ENCODE measurements at regions not wholly inside any gene's neighbourhood (a gene's known extent, or its start where the extent isn't known, plus 50 kb on each side); places are given as distances from the start of the nearest gene placed in this dataset.
"Not testable (repeated sequence)": the region's sequence is repeated elsewhere in the genome, so short reads cannot be mapped to it uniquely, and the experiment has no call there.

GRCh38 chr3:187889601-187890404 is 144.5 kb upstream of the BCL6 start:
- peak overlapping the region; percentile 93 for H2AFZ ChIP-seq (ENCODE audit: low read depth)
- ChIA-PET CTCF (no interaction called here), POLR2A (no interaction called here)
- H3K9me3 ChIP-seq = no peaks in the 10 kb centered on the region
- no peak overlapping the region for H3K27ac ChIP-seq (ENCODE audit: low read depth in 2 of 2, low read length in 1 of 2)
- H3F3A ChIP-seq (replicated peaks; ENCODE audit: insufficient read depth) = no peaks in the 10 kb centered on the region
- H3K79me2 ChIP-seq (ENCODE audit: insufficient read depth) = no peaks in the 10 kb centered on the region
- no peak for TF ChIP-seq FOXJ3 (CRISPR knock-in tag; IDR thresholded peaks at IDR 0.05)
- TF ChIP-seq POLR2AphosphoS5 (IDR thresholded peaks at IDR 0.05; ENCODE audit: low read depth, low read length) = no peak
- TF ChIP-seq RCOR1 (IDR thresholded peaks at IDR 0.05; ENCODE audit: low read length) = no peak
- no peak for TF ChIP-seq RFX5 (IDR thresholded peaks at IDR 0.05; ENCODE audit: low read length)
- TF ChIP-seq SMC3 (IDR thresholded peaks at IDR 0.05; ENCODE audit: low read depth, low read length) = no peak
- no peak for TF ChIP-seq SIN3A (IDR thresholded peaks at IDR 0.05; ENCODE audit: borderline replicate concordance, low read depth, low read length)
- no peak for TF ChIP-seq RXRA (IDR thresholded peaks at IDR 0.05; ENCODE audit: borderline replicate concordance, low read depth)
- no peak for TF ChIP-seq MAX (IDR thresholded peaks at IDR 0.05; ENCODE audit: low read depth)
- no peak for TF ChIP-seq YY1 (IDR thresholded peaks at IDR 0.05; ENCODE audit: low read depth)
- TF ChIP-seq EZH2phosphoT487 (IDR thresholded peaks at IDR 0.05; ENCODE audit: borderline replicate concordance, low read depth) = no peak
- no peak for TF ChIP-seq TAF1 (IDR thresholded peaks at IDR 0.05; ENCODE audit: borderline replicate concordance, low read depth, low read length)
- TF ChIP-seq CHD2 (IDR thresholded peaks at IDR 0.05; ENCODE audit: low read length, partially characterized antibody) = no peak
- H3K9me2 ChIP-seq = no peaks in the 10 kb centered on the region
- H3K4me2 ChIP-seq = peak overlapping the region; percentile 70
- DNase-seq = no peak
- WGBS (ENCODE audit: low lambda C conversion rate) = 44% methylated on average over 9 of the region's 20 CpGs
- H3K4me3 ChIP-seq (ENCODE audit: low read depth in 2 of 2, low read length in 1 of 2) = 0 out of 4 replicates have a peak overlapping the region, but pooled peaks of 1 of the 2 experiments have one; percentile 17
- no peak overlapping the region for H3K9ac ChIP-seq
- no peaks in the 10 kb centered on the region for H3K36me3 ChIP-seq (replicated peaks in 1 of 2; ENCODE audit: control insufficient read depth in 1 of 2, insufficient read depth in 2 of 2, low read length in 1 of 2)
- H3K4me1 ChIP-seq (ENCODE audit: control insufficient read depth in 1 of 2, insufficient read depth in 2 of 2, low read depth in 1 of 2, low read length in 1 of 2) = no peaks in the 10 kb centered on the region
- H4K20me1 ChIP-seq (ENCODE audit: insufficient read depth) = no peaks in the 10 kb centered on the region
- no peaks in the 10 kb centered on the region for H3K27me3 ChIP-seq (ENCODE audit: insufficient read depth)

GRCh38 chr3:187890405-187890752 is 145.1 kb upstream of the BCL6 start:
- H3K4me1 ChIP-seq (ENCODE audit: control insufficient read depth in 1 of 2, insufficient read depth in 2 of 2, low read depth in 1 of 2, low read length in 1 of 2); H2AFZ ChIP-seq (ENCODE audit: low read depth); H3K79me2 ChIP-seq (ENCODE audit: insufficient read depth); H3K4me3 ChIP-seq (ENCODE audit: low read depth in 2 of 2, low read length in 1 of 2); H3F3A ChIP-seq (replicated peaks; ENCODE audit: insufficient read depth); H3K9me2 ChIP-seq; POLR2A ChIA-PET; H3K9ac ChIP-seq; H3K36me3 ChIP-seq (replicated peaks in 1 of 2; ENCODE audit: control insufficient read depth in 1 of 2, insufficient read depth in 2 of 2, low read length in 1 of 2); H3K4me2 ChIP-seq; DNase-seq; H3K27me3 ChIP-seq (ENCODE audit: insufficient read depth); H3K27ac ChIP-seq (ENCODE audit: low read depth in 2 of 2, low read length in 1 of 2); H3K9me3 ChIP-seq; H4K20me1 ChIP-seq (ENCODE audit: insufficient read depth); CTCF ChIA-PET: not testable (repeated sequence)
- WGBS (ENCODE audit: low lambda C conversion rate) = 72% methylated on average over 7 of the region's 15 CpGs

- ChIA-PET POLR2A (no interaction called here), CTCF (no interaction called here)
- Histone ChIP-seq H2AFZ (ENCODE audit: low read depth) (no peak overlapping the region), H3F3A (replicated peaks; ENCODE audit: insufficient read depth) (no peaks in the 10 kb centered on the region), H3K4me3 (ENCODE audit: low read depth in 2 of 2, low read length in 1 of 2) (no peak overlapping the region), H3K79me2 (ENCODE audit: insufficient read depth) (no peaks in the 10 kb centered on the region), H4K20me1 (ENCODE audit: insufficient read depth) (no peaks in the 10 kb centered on the region), H3K4me1 (ENCODE audit: control insufficient read depth in 1 of 2, insufficient read depth in 2 of 2, low read depth in 1 of 2, low read length in 1 of 2) (no peaks in the 10 kb centered on the region), H3K27me3 (ENCODE audit: insufficient read depth) (no peaks in the 10 kb centered on the region), H3K9me2 (no peaks in the 10 kb centered on the region), H3K27ac (ENCODE audit: low read depth in 2 of 2, low read length in 1 of 2) (no peak overlapping the region), H3K9me3 (no peaks in the 10 kb centered on the region), H3K36me3 (replicated peaks in 1 of 2; ENCODE audit: control insufficient read depth in 1 of 2, insufficient read depth in 2 of 2, low read length in 1 of 2) (no peaks in the 10 kb centered on the region), H3K4me2 (no peak overlapping the region), H3K9ac (no peak overlapping the region)
- 64% methylated on average over 4 of the region's 6 CpGs for WGBS (ENCODE audit: low lambda C conversion rate)
- no peak for DNase-seq
- TF ChIP-seq RCOR1 (IDR thresholded peaks at IDR 0.05; ENCODE audit: low read length) (no peak), GABPA (IDR thresholded peaks at IDR 0.05; ENCODE audit: low read depth) (no peak), CHD2 (IDR thresholded peaks at IDR 0.05; ENCODE audit: low read length, partially characterized antibody) (no peak)
Measured at GRCh38 chr3:187896646-187897045, 151.4 kb upstream of the BCL6 start.

All from SK-N-SH (cell line).